BJ (cell line): ENCODE measurements at regions not wholly inside any gene's neighbourhood (a gene's known extent, or its start where the extent isn't known, plus 50 kb on each side); places are given as distances from the start of the nearest gene placed in this dataset.

Source experiments
- CTCF ChIA-PET: fragments of 350-600 bp; formaldehyde crosslinking; extraction: SDS; loops from one replicate; lab custom pipeline; 2021; ENCODE audit warnings: antibody characterized with exemption, inconsistent platforms; lab: Yijun Ruan, JAX
- POLR2A ChIA-PET: fragments of 300-600 bp; sonication (Branson Sonifier 250); formaldehyde crosslinking; extraction: SDS; loops from one replicate; lab custom pipeline; 2021; ENCODE audit warnings: antibody characterized with exemption; lab: Charles Lee
- DNase-seq: peaks from one replicate; pipeline ENCODE4 v3.0.0-alpha.2; 2011; ENCODE audit warnings: low read depth
- H3K27me3 ChIP-seq: 2 replicates; pipeline ENCODE4 v1.6.0; 2011; ENCODE audit warnings: low read length; ENCODE audit not compliant: control insufficient read depth, insufficient read depth
- H3K36me3 ChIP-seq: 2 replicates; pipeline ENCODE4 v1.5.1; 2011; ENCODE audit warnings: low read length; ENCODE audit not compliant: control insufficient read depth, insufficient read depth
- H3K4me3 ChIP-seq: 2 replicates; pipeline ENCODE4 v1.5.1; 2011; ENCODE audit warnings: low read depth, mild to moderate bottlenecking, control low read depth, low read length
- CTCF ChIP-seq: IDR thresholded peaks from 2 replicates; pipeline ENCODE4 v1.5.1; 2011; ENCODE audit warnings: low read depth, mild to moderate bottlenecking, control low read depth, inconsistent platforms, low read length, moderate library complexity; ENCODE audit not compliant: insufficient read depth

- DNase-seq, result no peak
- Histone ChIP-seq H3K4me3 (no peak overlapping the region), H3K36me3 (no peaks in the 10 kb centered on the region), H3K27me3 (no peaks in the 10 kb centered on the region)
- no peak for TF ChIP-seq CTCF
- POLR2A ChIA-PET, result no interaction called here
- CTCF ChIA-PET, result no interaction called here
Observed at GRCh38 chr1:65042467-65042866, 76.1 kb upstream of the JAK1 start.

DNA sequence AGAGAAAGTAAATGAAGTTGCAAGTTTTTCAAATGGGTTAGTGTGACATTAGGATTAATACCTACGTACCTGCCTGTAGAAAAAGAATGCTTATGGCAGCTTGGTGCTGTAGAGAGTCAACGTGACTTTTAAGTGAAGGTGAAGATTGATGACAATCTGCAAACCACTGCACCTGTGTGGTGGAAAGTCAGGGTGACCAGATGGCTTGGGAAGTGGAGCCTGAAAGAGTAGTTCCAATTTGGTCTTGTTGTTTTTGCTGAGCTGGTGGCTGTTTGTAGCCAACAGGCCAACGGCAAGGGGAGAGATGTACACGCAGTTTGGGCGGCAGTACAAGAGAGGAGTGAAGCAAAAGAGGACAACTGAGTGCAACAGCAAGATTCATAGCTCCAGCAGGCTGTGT, 78.1 kb upstream of the JAK1 start:
- POLR2A ChIA-PET, result no interaction called here
- H3K27me3 ChIP-seq, result no peaks in the 10 kb centered on the region
- no peaks in the 10 kb centered on the region for H3K36me3 ChIP-seq
- no peak for TF ChIP-seq CTCF
- CTCF ChIA-PET, result interaction anchor here (1.2 kb wide), 1 partner anchor 643 kb away, joined by 3 read pairs; no protein-coding TSS in a partner anchor
- H3K4me3 ChIP-seq, result no peak overlapping the region
- DNase-seq, result no peak

- CTCF ChIA-PET, result interaction anchor here (0.6 to 1.2 kb wide), 3 partner anchors 8 to 642 kb away, joined by 3 read pairs; no protein-coding TSS in a partner anchor
- DNase-seq, result no peak
- H3K36me3 ChIP-seq, result no peaks in the 10 kb centered on the region
- POLR2A ChIA-PET, result no interaction called here
- no peak for TF ChIP-seq CTCF
- H3K27me3 ChIP-seq, result no peaks in the 10 kb centered on the region
- H3K4me3 ChIP-seq, result no peak overlapping the region
Observed at GRCh38 chr1:65045022-65045817, 78.9 kb upstream of the JAK1 start.

DNA sequence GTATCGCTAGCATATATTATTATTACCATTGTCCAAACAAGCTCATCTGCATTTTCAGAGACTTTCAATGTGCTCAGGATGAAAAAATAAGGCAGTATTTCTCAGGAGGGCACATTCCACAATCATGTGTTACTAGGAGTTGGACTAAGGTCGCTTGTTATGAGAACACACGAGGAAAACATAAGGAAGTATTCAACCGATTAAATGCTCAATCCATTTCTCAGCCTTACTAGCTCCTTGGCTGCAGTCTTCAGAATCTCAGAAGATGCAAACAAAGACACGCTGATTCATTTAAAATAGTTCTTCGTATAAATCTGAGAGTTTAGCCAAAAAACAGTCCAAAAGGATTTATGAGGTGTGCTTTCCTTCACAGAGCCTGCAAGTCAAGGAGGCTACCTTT, 82.0 kb upstream of the JAK1 start:
- Histone ChIP-seq H3K4me3 (no peak overlapping the region), H3K36me3 (no peaks in the 10 kb centered on the region), H3K27me3 (no peaks in the 10 kb centered on the region)
- ChIA-PET CTCF (interaction anchor here (0.8 kb wide), 2 partner anchors 11 to 28 kb away, joined by 3 to 5 read pairs; no protein-coding TSS in a partner anchor), POLR2A (no interaction called here)
- no peak for TF ChIP-seq CTCF
- no peak for DNase-seq

DNA sequence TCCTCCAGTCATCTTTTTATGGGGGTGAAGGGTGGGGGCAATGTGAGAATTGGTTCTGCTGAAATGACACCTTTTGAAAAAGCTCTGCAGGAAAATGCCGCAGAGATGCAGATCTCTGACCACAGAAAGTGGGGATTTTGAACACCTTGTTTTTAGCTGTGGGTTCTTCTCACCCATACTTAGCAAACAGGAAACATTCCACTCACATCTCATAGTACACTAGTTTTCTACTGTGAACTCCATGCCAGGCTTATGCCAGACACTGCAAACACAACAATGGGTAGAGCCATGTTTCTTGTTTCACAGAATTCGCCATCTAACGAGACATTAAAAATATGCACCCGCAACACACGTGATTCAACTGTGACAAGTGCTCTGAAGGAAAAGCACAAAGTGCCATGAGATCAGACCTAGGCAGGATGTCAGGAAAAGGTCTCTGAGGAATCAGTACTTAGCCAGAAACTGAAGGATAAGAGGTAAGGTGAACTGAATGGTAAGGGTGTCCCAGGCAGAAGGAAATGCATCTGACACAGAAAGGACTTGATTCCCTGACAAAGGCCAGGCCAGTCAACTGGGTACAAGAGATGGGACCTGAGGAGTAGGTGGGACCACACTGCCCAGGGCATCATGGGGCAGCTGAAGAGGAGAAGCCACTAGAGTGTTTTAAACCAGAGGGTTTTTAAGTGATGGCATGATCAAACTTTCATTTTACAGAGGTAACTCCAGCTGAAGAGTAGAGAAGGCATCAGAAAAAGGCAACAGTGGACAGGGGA, 83.8 kb upstream of the JAK1 start:
- ChIA-PET CTCF (interaction anchor here (1.1 kb wide), 1 partner anchor 13 kb away, joined by 4 read pairs; no protein-coding TSS in a partner anchor), POLR2A (no interaction called here)
- H3K4me3 ChIP-seq, result no peak overlapping the region
- no peak for DNase-seq
- H3K27me3 ChIP-seq, result no peaks in the 10 kb centered on the region
- H3K36me3 ChIP-seq, result no peaks in the 10 kb centered on the region
- no peak for TF ChIP-seq CTCF
